ENCODE measurements at regions not wholly inside any gene's neighbourhood (a gene's known extent, or its start where the extent isn't known, plus 50 kb on each side); places are given as distances from the start of the nearest gene placed in this dataset.
A peak's percentile ranks its signal among the peaks of the same experiment; 100 is the strongest.
"Not testable (repeated sequence)": the region's sequence is repeated elsewhere in the genome, so short reads cannot be mapped to it uniquely, and the experiment has no call there.

- H3K27me3 Mint-ChIP-seq (ENCODE audit: low read depth) = no peaks in the 10 kb centered on the region
- peaks cover 2% of the 10 kb centered on the region for H3K36me3 Mint-ChIP-seq (ENCODE audit: insufficient read depth)
- H3K4me1 Mint-ChIP-seq (ENCODE audit: low read depth) = peaks cover 45% of the 10 kb centered on the region
- H3K4me3 Mint-ChIP-seq = no peak overlapping the region
- DNase-seq = no peak
- no peak for ATAC-seq
- H3K9me3 Mint-ChIP-seq = no peaks in the 10 kb centered on the region
These were observed 53.4 kb upstream of the IL6ST start for GRCh38 chr5:56048124-56048523.

DNA sequence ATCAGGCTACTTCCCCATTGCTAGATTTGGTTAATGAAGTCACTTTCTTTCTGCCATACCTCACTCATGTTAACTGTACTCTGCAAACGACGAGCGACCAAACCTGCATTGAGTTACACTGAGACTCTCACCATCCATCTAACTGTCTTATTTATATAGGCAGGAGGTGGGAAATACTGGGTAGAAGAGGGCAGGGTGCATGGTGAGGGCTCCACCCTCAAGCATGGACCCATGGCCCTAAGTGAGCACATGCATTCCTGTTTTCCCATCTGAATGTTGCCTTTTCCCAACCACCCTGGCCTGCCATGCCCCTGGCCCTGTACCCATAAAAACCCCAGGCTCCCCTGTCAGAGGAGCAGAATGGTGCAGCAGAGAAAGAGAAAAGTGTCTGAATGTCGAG lies 52.7 kb upstream of the IL6ST start:
- no peaks in the 10 kb centered on the region for H3K36me3 Mint-ChIP-seq (ENCODE audit: insufficient read depth)
- no peak overlapping the region for H3K4me3 Mint-ChIP-seq
- no peaks in the 10 kb centered on the region for H3K9me3 Mint-ChIP-seq
- H3K4me1 Mint-ChIP-seq (ENCODE audit: low read depth) = peaks cover 39% of the 10 kb centered on the region
- DNase-seq (no peak), ATAC-seq (no peak)
- no peaks in the 10 kb centered on the region for H3K27me3 Mint-ChIP-seq (ENCODE audit: low read depth)

GRCh38 chr5:56045469-56045868 lies 50.7 kb upstream of the IL6ST start:
- Mint-ChIP-seq H3K4me1 (ENCODE audit: low read depth) (peaks cover 27% of the 10 kb centered on the region), H3K9me3 (no peaks in the 10 kb centered on the region)

DNA sequence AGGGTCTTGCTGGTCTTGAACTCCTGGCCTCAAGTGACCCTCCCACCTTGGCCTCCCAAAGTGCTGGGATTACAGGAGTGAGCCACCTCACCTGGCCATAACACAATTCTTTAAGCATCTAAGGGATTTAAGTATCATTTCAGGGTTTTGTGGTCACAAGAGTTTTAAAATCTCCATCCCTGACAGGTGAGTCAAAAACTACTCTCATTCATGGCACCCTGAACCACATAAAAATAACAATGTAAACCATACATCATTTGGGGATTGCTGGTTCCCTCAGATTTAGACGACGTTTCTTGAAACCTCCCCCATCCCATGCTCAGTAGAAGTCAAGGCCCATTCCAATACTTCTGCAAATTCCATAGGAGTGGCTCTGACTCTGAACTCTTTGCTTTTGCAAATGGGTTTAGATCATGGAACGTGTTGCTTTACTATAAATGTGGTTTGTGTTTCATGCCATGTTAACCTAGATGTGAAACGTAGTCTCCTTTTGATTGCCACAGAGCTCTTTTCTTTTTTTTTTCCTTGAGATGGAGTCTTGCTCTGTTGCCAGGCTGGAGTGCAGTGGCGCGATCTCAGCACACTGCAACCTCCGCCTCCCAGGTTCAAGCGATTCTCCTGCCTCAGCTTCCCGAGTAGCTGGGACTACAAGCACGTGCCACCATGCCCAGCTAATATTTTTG lies 50.1 kb upstream of the IL6ST start:
- DNase-seq; H3K36me3 Mint-ChIP-seq (ENCODE audit: insufficient read depth); H3K4me3 Mint-ChIP-seq; H3K27me3 Mint-ChIP-seq (ENCODE audit: low read depth); H3K9me3 Mint-ChIP-seq: not testable (repeated sequence)
- peak; percentile 62 to 65 for ATAC-seq
- H3K4me1 Mint-ChIP-seq (ENCODE audit: low read depth) = peaks cover 23% of the 10 kb centered on the region

More at GRCh38 chr5:56045469-56045868, 50.7 kb upstream of the IL6ST start:
- ATAC-seq = no peak
- Mint-ChIP-seq H3K36me3 (ENCODE audit: insufficient read depth) (no peaks in the 10 kb centered on the region), H3K27me3 (ENCODE audit: low read depth) (no peaks in the 10 kb centered on the region), H3K4me3 (no peak overlapping the region)
- no peak for DNase-seq

All from activated T-cell treated with anti-CD3 and anti-CD28 coated beads, Interleukin-2, amount 50 U/mL, for 4 hours (primary cell).